GM04504 (cell line): ENCODE measurements at regions not wholly inside any gene's neighbourhood (a gene's known extent, or its start where the extent isn't known, plus 50 kb on each side); places are given as distances from the start of the nearest gene placed in this dataset.

Experiments
- DNase-seq: peaks from one replicate; pipeline ENCODE4 v3.0.0-alpha.2; 2012; ENCODE audit warnings: low read depth

DNA sequence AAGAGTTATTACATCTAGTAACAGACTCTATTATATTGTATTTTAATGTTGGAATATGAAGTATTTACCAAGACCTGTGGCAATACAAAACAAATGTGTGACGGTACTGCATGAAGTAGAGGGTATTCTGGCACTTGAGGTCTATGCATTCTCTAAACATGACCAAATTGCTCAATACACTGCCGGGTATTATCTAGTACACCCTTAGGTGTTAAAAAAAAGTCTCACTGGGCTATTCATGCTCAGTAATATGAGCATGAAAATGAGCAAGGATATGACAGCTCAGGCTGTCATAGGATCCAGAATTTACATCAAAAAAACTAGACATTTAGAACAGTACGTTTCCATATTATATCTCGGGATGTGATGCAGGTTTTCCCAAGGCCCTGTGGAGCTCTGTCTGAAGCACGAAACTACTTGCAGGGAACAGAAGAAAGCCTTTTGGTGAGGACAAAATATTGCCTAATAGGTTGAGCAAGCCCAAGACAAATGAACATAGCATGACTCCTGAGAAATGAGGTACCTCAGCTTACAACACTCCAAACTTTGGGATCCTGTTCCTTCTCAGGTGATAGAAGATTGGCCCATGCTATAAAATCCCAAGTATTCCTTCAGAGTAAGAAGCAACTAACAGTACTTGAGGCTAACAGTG, 74.1 kb upstream of the MAOA start:
- no peak for DNase-seq

DNA sequence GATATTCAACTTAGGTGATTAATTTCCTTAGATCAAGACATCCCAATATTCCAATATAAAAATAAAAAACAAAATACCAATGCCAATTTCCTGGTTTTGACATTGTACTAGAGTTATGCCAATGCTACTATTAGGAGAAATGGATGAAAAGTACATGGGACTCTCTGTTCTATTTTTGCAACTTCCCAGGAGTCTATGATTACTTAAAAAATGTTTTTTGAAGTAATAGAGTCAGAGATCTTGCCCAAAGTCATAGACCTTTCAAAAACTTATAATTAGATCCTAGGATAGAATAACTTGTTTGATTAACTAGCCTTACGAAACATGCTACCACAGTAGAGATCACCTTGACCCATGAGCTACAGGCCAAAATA, 73.6 kb upstream of the MAOA start:
- DNase-seq: no peak

DNA sequence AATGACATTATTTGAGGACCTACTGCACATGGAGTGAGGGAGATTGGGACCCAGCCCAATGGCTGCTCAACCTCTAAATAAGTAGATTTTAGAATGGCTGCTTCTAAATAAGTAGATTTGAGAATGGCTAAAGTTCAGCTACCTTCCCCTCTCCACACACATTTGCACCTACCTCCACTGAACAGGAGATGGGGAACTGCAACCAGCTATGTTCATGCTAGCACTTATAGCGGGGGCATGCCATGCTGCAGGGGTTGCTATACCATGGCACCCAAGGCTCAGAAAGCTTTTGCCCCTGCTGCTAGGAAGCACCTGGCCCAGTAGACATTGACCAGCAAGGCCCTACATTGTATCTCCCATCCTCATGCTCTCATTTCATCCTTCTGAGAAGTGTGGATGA, 70.2 kb upstream of the MAOA start:
- no peak for DNase-seq

DNA sequence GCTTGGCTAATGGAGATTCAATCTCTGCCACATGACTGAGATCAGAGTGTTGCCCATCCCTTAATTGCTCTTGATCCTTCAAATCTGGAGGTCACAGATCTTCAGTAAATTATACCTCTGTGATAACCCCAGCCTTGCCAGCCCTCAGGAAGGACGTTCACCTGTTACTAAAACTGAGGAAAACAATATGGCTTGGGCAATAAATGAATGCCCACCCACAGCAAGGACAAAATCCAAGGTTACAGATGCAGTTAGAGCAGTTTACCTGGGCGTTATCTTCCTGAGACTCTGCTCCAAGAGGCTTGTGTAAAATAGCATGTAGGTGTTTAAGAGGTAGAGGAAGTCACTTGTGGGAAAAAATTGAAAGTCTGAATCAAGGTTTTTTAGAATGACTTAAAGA, 69.3 kb upstream of the MAOA start:
- no peak for DNase-seq

DNA sequence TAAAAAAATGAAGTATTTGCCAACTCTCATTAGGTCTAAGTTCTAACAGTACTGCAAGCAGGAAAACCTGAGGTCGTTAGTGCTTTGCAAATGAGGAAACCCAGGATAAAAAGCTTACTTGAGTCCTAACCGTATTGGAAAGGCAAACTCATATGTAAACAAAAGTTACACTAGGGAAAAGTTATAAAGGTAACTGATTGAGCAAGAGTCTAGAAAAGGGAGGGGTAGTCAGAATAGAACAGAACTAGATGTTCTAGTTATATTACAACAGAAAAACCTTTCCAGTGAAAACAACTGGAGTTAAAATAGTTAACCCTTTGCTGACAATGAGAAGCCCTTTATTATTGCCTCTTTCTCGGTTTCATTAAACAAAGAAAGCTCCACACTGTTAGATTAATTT, 66.4 kb upstream of the MAOA start:
- no peak for DNase-seq

DNA sequence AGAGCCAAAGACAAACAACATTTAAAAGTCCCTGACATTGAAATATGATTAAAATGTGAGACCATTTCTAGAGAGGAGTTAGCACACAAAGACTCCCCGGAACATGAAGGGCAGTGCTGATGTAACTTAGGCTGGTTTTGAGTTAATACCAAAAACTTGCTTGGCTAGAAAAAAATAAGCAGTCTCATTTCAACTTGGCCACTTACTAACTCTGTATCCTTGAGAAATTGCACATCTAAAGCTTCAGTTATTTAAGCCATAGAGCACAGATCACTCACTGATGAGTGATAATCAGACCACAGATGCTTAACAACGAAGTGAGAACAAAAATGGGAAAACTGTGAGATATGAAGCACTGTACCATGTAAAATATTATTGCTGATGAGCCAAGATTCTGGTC, 65.9 kb upstream of the MAOA start:
- no peak for DNase-seq

DNA sequence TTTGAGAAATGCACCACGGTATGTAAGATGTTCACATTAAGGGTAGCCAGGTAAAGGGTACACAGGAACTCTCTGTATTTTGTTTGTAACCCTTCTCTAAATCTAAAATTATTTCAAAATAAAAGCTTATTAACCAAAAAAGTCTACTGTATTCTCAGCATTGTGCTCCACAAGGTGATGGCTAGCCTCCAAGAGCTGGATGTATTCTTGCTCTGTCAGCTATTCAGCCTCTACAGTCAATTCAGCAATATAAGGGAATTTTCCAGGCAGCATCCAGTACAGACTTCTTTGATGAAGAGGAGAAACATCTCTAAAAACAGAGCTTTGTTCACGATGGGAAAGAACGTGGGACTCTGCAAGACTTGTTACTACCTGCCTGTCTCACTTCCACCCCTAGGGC, 63.5 kb upstream of the MAOA start:
- DNase-seq: no peak

DNA sequence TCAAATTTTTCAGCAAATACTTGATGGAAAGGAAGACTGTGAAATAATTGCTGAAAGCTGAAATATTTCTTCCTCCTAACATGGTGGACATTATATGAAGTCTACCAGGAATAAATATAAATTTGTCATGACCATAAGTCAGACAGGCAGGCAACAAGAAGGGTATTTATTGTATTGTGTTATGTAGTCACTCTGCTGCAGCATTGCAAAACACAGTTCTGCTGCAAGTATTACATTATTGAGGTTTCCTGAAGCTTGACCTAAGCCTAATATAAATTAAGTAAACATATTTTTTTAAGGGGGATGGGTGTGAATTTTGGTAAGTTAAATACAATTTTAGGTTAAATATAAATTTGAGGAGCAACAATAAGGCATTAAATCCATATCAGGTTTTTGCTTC, 60.2 kb upstream of the MAOA start:
- no peak for DNase-seq

DNA sequence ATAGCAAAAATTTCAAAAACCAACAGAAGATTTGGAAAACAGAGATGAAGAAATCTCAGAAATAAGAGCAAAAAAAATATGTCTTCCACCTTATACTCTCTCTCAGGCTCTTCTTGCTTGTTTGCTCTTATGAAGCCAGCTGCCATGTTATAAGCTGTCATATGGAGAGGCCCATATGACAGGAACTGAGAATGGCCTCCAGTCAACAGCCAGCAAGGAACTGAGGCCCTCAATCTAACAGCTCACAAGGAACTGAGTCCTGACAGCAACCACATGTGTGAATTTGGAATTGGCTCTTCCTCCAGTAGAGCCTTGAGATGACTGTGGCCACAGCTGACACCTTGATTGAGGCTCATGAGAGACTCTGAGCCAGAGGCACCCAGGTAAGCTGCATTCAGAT, 51.3 kb upstream of the MAOA start:
- DNase-seq: no peak

DNA sequence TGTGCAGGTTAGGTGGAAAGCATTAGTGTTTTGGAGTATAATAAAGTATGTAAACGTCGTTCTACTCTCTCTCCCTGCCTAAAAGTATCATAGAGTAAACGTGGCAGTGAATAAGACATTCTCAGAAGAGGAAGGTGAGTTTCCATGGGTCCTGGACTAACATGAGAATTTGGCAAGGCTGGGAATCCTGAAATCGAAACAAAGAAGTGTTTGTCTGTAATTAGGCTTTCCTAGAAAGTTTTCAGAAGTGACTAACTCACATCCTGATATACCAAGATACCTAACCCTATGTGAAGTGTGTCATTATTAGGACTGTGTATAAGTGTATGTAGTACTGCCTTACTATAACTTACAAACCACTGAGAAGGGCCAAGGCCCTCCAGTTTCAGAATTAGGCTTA, 50.7 kb upstream of the MAOA start:
- DNase-seq: no peak
